ENCODE measurements at regions not wholly inside any gene's neighbourhood (a gene's known extent, or its start where the extent isn't known, plus 50 kb on each side); places are given as distances from the start of the nearest gene placed in this dataset.

DNA sequence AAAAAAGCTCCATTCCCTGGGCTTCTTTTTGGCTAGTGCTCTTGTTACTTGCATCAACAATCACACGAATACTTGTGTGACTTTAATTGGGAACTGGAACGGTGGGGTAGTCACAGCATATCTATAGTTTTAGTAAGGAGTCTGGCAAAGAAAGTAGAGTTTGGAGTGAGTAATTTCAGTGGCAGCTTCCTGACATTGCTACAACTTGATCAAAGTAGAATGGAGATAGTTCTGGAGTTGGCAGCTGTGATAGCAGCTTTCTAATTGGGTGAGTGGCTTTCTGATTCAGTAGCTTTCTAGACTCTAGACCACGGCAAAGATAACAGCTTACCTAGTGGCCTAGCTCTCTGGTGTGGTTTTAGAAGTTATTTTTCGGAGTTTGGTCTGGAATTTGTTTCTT is 475.0 kb downstream of the TUSC7 start:
- Histone ChIP-seq H3K9ac (ENCODE audit: low read length) (no peak overlapping the region), H3K27me3 (ENCODE audit: control insufficient read depth, insufficient read depth, low read length) (no peaks in the 10 kb centered on the region), H3K4me3 (ENCODE audit: low read length) (no peak overlapping the region), H3K4me1 (ENCODE audit: control insufficient read depth, insufficient read depth, low read length) (no peaks in the 10 kb centered on the region), H3K9me3 (ENCODE audit: control insufficient read depth, low read length) (no peaks in the 10 kb centered on the region), H3K36me3 (ENCODE audit: control insufficient read depth, insufficient read depth, low read length) (no peaks in the 10 kb centered on the region)

DNA sequence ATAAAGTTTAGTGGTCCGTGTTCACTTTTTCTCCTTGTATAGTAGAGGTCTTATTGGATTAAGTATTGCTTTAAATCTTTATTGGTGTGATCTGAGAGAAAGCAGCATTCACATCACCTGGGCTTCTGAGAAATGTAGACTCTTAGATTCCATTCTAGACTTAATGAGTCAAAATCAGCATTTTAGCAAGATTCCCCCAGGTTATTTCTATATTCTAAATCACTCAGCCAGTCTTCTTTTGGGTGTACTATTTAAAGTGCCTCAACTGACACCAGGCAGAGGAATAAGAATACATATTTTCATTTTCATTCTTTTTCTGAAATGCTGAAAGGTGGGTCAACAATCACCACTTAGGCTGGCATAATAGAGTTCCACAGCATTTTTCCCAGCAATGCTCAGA is 481.7 kb downstream of the TUSC7 start:
- H3K27me3 ChIP-seq (ENCODE audit: control insufficient read depth, insufficient read depth, low read length), result no peaks in the 10 kb centered on the region
- no peaks in the 10 kb centered on the region for H3K36me3 ChIP-seq (ENCODE audit: control insufficient read depth, insufficient read depth, low read length)
- no peaks in the 10 kb centered on the region for H3K9me3 ChIP-seq (ENCODE audit: control insufficient read depth, low read length)
- H3K4me3 ChIP-seq (ENCODE audit: low read length), result no peak overlapping the region
- no peak overlapping the region for H3K9ac ChIP-seq (ENCODE audit: low read length)
- no peaks in the 10 kb centered on the region for H3K4me1 ChIP-seq (ENCODE audit: control insufficient read depth, insufficient read depth, low read length)

DNA sequence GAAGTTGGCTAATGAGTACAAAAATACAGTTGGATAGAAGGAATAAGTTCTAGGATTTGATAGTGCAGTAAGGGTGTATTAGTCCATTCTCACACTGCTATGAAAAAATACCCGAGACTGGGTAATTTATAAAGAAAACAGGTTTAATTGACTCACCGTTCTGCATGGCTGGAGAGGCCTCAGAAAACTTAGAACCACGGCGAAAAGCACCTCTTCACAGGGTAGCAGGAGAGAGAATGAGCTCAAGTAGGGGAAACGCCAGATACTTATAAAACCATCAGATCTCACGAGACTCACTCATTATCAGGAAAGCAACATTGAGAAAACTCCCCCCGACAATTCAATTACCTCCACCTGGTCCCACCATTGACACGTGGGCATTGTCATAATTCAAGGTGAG is 483.3 kb downstream of the TUSC7 start:
- Histone ChIP-seq H3K36me3 (ENCODE audit: control insufficient read depth, insufficient read depth, low read length) (no peaks in the 10 kb centered on the region), H3K9ac (ENCODE audit: low read length) (no peak overlapping the region), H3K4me3 (ENCODE audit: low read length) (no peak overlapping the region), H3K27me3 (ENCODE audit: control insufficient read depth, insufficient read depth, low read length) (no peaks in the 10 kb centered on the region), H3K9me3 (ENCODE audit: control insufficient read depth, low read length) (no peaks in the 10 kb centered on the region), H3K4me1 (ENCODE audit: control insufficient read depth, insufficient read depth, low read length) (no peaks in the 10 kb centered on the region)

DNA sequence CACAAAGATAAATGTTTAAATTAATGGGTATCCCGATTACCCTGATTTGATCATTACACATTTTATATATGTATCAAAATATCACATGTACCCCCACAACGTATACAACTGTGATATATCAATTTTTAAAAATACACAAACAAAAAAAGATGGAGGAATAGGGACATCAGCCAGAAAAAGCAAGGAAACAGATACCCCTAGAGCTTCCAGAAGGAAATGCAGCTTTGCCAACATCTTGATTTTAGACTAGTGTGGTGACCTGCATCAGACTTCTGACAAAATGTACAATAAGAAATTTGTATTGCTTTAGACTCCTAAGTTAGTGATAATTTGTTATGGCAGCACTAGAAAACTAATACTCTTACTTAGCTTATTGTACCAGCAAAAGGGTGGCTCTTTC is 483.8 kb downstream of the TUSC7 start:
- Histone ChIP-seq H3K9me3 (ENCODE audit: control insufficient read depth, low read length) (no peaks in the 10 kb centered on the region), H3K4me3 (ENCODE audit: low read length) (no peak overlapping the region), H3K9ac (ENCODE audit: low read length) (no peak overlapping the region), H3K4me1 (ENCODE audit: control insufficient read depth, insufficient read depth, low read length) (no peaks in the 10 kb centered on the region), H3K36me3 (ENCODE audit: control insufficient read depth, insufficient read depth, low read length) (no peaks in the 10 kb centered on the region), H3K27me3 (ENCODE audit: control insufficient read depth, insufficient read depth, low read length) (no peaks in the 10 kb centered on the region)

DNA sequence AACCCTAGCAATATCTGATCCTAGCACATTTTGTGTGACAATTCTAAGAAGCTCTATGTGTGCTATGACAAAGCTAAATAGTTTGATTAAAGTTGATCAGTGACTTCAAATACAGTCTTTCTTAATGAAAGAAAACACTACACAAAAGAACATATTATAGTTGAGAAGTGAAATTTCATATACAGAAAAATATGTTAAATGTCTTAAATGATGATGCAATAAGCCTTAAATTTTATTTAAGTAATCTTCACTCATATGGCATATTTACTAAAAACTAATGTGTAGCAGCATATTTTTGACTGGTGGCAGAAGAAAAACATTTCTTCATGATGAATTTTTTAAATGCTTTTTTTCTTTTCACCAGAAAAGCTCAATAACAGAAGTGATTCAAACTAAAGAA is 485.5 kb downstream of the TUSC7 start:
- no peak overlapping the region for H3K9ac ChIP-seq (ENCODE audit: low read length)
- no peaks in the 10 kb centered on the region for H3K36me3 ChIP-seq (ENCODE audit: control insufficient read depth, insufficient read depth, low read length)
- H3K4me3 ChIP-seq (ENCODE audit: low read length), result no peak overlapping the region
- H3K4me1 ChIP-seq (ENCODE audit: control insufficient read depth, insufficient read depth, low read length), result no peaks in the 10 kb centered on the region
- H3K27me3 ChIP-seq (ENCODE audit: control insufficient read depth, insufficient read depth, low read length), result no peaks in the 10 kb centered on the region
- H3K9me3 ChIP-seq (ENCODE audit: control insufficient read depth, low read length), result no peaks in the 10 kb centered on the region

DNA sequence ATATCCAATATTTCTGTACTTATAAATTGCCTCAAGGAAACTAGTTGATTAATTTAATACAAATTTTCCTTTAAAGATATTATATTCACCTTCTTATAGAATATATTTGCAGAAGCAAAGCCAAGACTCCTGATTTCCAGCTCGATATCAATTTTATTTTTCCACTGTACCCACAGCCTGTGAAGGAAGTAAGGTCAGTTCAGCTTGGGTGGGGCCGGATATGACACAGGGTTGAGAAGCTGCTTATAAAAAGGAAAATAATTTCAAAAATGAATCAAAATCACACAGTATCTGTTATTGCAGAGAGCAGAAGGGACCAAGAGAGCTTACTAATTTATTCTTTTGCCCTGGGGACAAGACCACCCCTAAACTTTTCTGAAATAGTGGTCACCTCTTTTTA is 491.4 kb downstream of the TUSC7 start:
- Histone ChIP-seq H3K36me3 (ENCODE audit: control insufficient read depth, insufficient read depth, low read length) (no peaks in the 10 kb centered on the region), H3K27me3 (ENCODE audit: control insufficient read depth, insufficient read depth, low read length) (no peaks in the 10 kb centered on the region), H3K4me1 (ENCODE audit: control insufficient read depth, insufficient read depth, low read length) (no peaks in the 10 kb centered on the region), H3K9ac (ENCODE audit: low read length) (no peak overlapping the region), H3K9me3 (ENCODE audit: control insufficient read depth, low read length) (no peaks in the 10 kb centered on the region), H3K4me3 (ENCODE audit: low read length) (no peak overlapping the region)

DNA sequence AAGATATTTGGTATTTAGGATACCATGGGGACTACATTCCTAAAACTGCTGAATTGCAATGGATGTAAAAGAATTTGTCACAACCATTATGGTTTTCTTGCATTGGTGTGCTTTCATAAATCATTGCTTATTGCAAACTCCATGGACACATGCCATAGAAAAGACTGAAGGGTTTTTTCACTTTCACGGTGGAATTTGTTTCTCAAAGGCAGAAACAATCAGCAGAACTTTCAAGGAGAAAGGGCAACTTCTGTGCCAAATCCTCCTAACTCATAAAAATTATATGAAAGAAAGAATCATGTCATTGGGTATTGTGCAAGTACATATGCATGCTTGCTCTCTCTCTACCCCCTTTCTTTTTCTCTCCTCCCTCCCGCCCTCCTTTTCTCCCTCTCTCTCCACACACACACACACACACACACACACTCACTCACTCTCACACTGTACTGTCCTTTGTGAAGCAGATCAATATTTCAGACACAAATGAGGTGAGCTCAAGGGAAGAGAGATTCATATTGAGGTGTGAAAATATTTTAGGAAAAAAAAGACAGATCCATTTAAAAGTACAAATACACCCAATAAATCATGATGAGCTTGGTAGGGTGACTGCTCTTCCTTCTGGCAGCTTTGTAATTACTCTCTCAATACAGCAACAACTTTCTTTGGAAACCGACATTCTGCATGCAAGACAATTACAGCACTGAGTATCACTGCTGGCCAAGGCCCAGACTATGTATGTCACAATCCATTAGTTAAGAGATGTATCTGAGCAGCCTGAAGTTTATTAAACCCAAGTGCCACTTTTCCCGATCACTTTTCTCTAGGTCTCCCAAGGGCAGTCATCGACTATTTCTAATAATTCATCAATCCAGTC is 492.6 kb downstream of the TUSC7 start:
- Histone ChIP-seq H3K27me3 (ENCODE audit: control insufficient read depth, insufficient read depth, low read length) (no peaks in the 10 kb centered on the region), H3K4me1 (ENCODE audit: control insufficient read depth, insufficient read depth, low read length) (no peaks in the 10 kb centered on the region), H3K9ac (ENCODE audit: low read length) (no peak overlapping the region)

DNA sequence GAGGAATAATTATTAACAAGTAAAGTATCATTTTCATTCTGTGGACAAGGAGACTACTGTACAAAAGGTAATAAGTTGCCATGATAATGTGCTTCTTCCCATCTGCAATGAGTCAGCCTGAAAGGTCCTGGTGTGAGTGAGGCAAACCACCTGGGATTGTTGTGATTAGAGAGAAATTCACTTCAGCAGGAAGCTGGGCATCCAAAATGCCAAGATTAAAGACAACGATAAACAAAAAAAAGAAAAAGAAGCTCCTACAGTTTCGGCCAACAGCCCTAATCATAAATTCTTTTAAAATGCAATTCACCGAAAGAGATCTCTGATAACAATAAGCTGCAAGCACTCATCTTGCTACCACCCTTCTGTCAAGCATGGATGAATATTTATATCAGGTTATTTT is 507.8 kb downstream of the TUSC7 start:
- Histone ChIP-seq H3K9ac (ENCODE audit: low read length) (no peak overlapping the region), H3K4me3 (ENCODE audit: low read length) (no peak overlapping the region), H3K27me3 (ENCODE audit: control insufficient read depth, insufficient read depth, low read length) (no peaks in the 10 kb centered on the region), H3K9me3 (ENCODE audit: control insufficient read depth, low read length) (no peaks in the 10 kb centered on the region), H3K36me3 (ENCODE audit: control insufficient read depth, insufficient read depth, low read length) (no peaks in the 10 kb centered on the region), H3K4me1 (ENCODE audit: control insufficient read depth, insufficient read depth, low read length) (no peaks in the 10 kb centered on the region)

More for the DNA sequence above, 492.6 kb downstream of the TUSC7 start:
- no peak overlapping the region for H3K4me3 ChIP-seq (ENCODE audit: low read length)
- H3K9me3 ChIP-seq (ENCODE audit: control insufficient read depth, low read length), result no peaks in the 10 kb centered on the region
- no peaks in the 10 kb centered on the region for H3K36me3 ChIP-seq (ENCODE audit: control insufficient read depth, insufficient read depth, low read length)

DNA sequence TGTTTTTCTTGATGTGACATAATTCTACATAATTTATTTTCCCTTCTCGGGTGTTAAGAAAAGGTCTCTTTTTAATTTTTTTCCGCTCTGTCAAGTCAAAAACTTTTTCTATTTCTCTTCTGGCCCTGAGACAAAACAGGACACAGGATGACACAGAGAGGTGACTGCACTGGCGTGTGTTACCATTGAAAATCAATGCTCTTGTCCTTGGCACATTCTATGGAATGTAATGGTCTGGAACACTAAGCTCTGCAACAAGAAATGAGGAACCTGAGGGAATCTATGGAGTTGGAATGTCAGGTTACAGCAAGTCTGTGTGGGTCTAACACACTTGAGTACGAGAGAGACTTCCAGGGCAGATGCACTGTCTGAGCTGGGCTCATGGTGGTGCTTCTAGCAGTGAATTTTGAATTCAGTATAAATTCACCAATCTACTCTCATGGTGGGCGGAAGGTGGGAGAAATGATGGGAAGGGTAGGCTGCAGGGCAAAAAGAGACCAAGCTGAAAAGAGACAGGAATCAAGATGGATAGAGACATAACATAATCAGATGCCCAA is 508.3 kb downstream of the TUSC7 start:
- Histone ChIP-seq H3K9ac (ENCODE audit: low read length) (no peak overlapping the region), H3K36me3 (ENCODE audit: control insufficient read depth, insufficient read depth, low read length) (no peaks in the 10 kb centered on the region), H3K4me1 (ENCODE audit: control insufficient read depth, insufficient read depth, low read length) (no peaks in the 10 kb centered on the region), H3K9me3 (ENCODE audit: control insufficient read depth, low read length) (no peaks in the 10 kb centered on the region), H3K4me3 (ENCODE audit: low read length) (no peak overlapping the region), H3K27me3 (ENCODE audit: control insufficient read depth, insufficient read depth, low read length) (no peaks in the 10 kb centered on the region)

DNA sequence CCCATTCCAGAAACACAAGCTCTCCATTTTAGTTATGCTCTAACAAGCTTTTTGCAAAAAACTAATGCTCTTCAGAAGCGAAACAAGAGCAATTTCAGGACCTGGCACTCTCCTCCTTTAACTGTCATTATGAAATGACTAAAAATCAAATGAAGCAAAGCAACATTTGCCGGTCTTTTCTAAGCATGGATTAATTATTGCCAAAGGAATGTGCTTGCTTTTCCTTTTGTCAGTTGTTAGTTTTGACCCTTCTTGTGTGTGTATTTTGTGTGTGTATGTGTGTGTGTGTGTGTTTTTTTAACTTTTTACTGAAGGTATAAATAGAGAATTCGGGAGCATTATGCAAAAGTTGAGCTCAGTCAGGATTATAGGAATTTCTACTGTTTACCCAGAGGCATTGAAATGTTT is 509.1 kb downstream of the TUSC7 start:
- H3K27me3 ChIP-seq (ENCODE audit: control insufficient read depth, insufficient read depth, low read length), result no peaks in the 10 kb centered on the region
- H3K9ac ChIP-seq (ENCODE audit: low read length), result no peak overlapping the region
- no peaks in the 10 kb centered on the region for H3K36me3 ChIP-seq (ENCODE audit: control insufficient read depth, insufficient read depth, low read length)
- no peaks in the 10 kb centered on the region for H3K9me3 ChIP-seq (ENCODE audit: control insufficient read depth, low read length)
- H3K4me1 ChIP-seq (ENCODE audit: control insufficient read depth, insufficient read depth, low read length), result no peaks in the 10 kb centered on the region
- no peak overlapping the region for H3K4me3 ChIP-seq (ENCODE audit: low read length)

DNA sequence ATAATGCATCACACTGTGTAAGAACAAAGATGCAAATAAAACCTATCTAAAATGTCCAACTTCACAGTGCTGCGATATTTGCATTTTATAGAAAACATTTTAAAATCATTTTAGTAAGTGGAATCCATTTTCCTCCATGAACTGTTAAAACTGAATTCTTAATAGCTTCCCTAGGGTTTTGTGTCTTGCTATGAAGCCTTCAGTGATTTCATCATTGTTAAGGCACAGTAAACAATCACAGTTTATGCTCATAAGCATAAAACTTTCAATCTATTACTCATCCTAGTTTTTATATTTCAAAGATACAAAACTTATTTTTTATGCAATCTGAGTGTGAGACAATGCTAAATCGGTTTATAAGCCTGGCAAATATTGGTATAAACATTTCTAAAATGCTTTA is 509.7 kb downstream of the TUSC7 start:
- no peak overlapping the region for H3K4me3 ChIP-seq (ENCODE audit: low read length)
- no peaks in the 10 kb centered on the region for H3K27me3 ChIP-seq (ENCODE audit: control insufficient read depth, insufficient read depth, low read length)
- no peak overlapping the region for H3K9ac ChIP-seq (ENCODE audit: low read length)
- no peaks in the 10 kb centered on the region for H3K36me3 ChIP-seq (ENCODE audit: control insufficient read depth, insufficient read depth, low read length)
- no peaks in the 10 kb centered on the region for H3K4me1 ChIP-seq (ENCODE audit: control insufficient read depth, insufficient read depth, low read length)
- H3K9me3 ChIP-seq (ENCODE audit: control insufficient read depth, low read length), result no peaks in the 10 kb centered on the region

DNA sequence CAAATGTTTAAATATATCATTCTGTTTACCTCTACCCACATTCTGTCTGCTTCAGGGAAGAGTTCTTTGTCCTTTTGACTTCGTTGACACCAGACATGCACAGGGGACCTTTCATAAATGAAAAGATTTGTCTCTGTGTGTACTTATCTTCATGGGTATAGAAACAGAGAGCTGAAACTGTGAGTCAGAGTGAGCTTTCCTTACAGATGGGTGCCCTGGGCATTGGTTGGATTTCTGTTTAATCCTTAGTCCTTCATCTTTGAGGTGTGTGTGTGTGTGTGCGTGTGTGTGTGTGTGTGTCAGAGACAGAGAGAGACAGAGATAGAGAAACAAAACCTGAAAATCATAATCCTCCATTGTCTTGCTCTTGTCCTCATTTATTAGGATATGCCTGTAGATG is 517.4 kb downstream of the TUSC7 start:
- Histone ChIP-seq H3K36me3 (ENCODE audit: control insufficient read depth, insufficient read depth, low read length) (no peaks in the 10 kb centered on the region), H3K4me3 (ENCODE audit: low read length) (no peak overlapping the region), H3K9me3 (ENCODE audit: control insufficient read depth, low read length) (no peaks in the 10 kb centered on the region), H3K9ac (ENCODE audit: low read length) (no peak overlapping the region), H3K27me3 (ENCODE audit: control insufficient read depth, insufficient read depth, low read length) (no peaks in the 10 kb centered on the region), H3K4me1 (ENCODE audit: control insufficient read depth, insufficient read depth, low read length) (no peaks in the 10 kb centered on the region)

Data from mucosa of stomach (tissue), 1 donor.